GM21619 (cell line): ENCODE measurements at regions not wholly inside any gene's neighbourhood (a gene's known extent, or its start where the extent isn't known, plus 50 kb on each side); places are given as distances from the start of the nearest gene placed in this dataset.
A peak's percentile ranks its signal among the peaks of the same experiment; 100 is the strongest.
"Not testable (repeated sequence)": the region's sequence is repeated elsewhere in the genome, so short reads cannot be mapped to it uniquely, and the experiment has no call there.

ENCODE experiments used
- ATAC-seq: cut with Tn5 transposase; IDR thresholded peaks from one replicate; pipeline ENCODE4 v1.9.1; 2021; ENCODE audit not compliant: unreplicated experiment

- ATAC-seq = no peak
These were observed 986.0 kb downstream of the TSN start for GRCh38 chr2:122741403-122741802.

GRCh38 chr2:122743021-122743675 lies 987.7 kb downstream of the TSN start:
- no peak for ATAC-seq

- ATAC-seq = no peak
These were observed 990.2 kb downstream of the TSN start for GRCh38 chr2:122745603-122746002.

DNA sequence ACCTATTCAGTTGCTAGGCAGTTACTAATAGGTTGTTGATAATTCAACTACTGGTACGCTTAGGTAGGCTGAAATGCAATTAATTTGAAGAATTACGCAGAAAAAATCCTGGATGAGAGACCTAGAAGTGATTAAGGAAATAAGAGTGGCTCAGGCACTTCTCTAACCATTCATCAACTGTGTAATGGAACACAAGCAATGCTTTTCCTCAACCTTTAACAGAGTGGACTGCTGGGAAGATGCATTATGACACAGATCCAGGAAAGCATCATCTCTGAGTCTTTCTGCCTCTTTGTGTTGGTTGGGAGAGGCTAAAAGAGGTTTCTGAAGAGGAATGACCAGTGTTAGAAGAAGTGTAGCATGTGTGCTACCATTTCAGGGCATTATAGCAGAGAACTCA lies 992.2 kb downstream of the TSN start:
- no peak for ATAC-seq

DNA sequence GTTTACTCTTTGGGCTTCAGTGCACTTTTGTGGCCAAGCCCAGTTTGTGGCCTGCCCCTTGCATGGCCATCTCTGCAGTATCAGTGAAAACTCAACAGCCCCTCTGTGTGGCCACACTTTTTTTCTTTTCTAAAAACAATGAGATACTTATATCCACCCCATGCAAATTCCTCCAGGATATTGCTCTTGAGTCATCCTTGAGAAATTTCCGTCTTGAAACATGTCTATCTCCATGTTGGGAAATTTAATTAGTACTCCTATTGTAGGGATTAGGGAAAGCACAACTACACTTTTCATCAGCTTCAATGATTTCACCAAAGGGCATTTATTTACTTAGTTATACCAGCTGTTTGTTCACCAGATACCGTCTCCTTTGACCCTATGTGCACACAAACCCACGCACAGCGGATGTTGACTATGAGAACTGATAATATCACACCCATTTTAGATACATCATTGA lies 993.1 kb downstream of the TSN start:
- ATAC-seq = no peak

DNA sequence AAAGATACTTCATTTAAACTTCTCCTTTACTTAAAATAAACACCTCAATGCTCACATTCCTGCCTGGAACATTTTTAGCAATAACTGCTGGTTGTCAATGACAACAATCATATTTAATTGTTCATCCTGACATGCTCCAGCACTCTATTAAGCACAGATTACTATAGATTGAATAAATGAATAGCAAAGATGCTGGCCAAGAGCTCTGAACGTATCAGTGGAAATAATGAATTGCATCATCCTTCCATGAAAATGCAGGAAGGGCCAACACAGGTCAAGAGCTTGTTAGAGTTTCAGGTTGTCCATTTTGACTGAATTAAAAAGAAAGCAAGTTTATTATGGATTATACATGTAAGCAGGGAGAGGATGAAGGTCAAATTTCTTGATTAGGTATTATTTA lies 994.0 kb downstream of the TSN start:
- ATAC-seq = no peak

DNA sequence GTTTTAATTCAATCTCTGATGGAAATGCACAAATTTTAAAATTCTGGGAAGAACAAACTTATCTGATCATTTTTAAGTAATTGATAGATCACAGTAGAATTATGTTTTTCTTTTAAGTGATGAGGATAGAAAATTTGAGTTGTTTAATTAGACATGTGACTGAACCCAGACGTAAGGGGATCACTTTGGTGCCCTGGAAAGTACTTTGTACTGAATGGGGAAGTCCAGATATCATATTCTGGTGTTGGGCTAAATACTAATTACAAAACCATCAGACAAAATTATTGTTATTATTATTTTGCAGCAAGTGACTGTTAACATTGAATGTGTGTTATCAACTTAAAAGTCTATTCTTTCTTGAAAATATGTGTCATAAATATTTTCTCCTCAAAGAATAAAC lies 994.6 kb downstream of the TSN start:
- no peak for ATAC-seq

GRCh38 chr2:122750808-122751207 lies 995.4 kb downstream of the TSN start:
- no peak for ATAC-seq

DNA sequence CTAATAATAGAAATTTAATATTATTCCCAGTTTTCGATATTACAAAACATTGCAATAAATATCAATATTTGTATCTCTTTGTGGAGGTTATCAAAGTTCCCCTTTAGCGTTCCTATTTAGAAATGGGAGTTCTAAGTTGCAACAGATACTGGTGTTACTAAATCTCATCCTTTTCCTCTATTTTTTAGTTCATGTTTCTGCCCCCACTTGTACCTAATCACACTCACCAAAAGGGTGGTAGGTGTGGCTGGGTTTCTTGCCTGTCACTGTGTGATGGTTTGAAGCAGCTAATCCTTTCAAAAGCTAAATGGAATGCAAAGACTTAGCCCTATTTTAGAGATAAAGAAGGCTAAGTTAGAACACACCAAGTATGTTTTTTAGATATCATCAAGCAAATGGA lies 997.9 kb downstream of the TSN start:
- no peak for ATAC-seq

DNA sequence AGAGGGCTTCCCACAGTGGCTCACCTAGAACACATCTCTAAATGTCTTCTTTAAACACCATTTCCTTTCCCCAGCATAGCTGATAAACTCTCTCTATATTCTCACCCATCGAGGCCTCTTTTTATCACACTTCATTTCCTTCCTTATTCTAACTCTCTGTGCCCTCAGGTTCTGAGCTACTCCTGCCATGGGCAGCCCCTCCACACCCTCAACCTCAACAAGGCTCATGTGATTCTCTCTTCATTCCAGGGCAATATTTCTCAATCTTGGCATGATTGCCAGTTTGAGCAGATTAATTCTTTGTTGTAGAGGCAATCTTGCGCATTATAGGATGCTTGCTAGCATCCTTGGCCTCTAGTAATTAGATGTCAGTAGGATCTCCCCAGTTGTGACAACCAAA lies 999.1 kb downstream of the TSN start:
- no peak for ATAC-seq

DNA sequence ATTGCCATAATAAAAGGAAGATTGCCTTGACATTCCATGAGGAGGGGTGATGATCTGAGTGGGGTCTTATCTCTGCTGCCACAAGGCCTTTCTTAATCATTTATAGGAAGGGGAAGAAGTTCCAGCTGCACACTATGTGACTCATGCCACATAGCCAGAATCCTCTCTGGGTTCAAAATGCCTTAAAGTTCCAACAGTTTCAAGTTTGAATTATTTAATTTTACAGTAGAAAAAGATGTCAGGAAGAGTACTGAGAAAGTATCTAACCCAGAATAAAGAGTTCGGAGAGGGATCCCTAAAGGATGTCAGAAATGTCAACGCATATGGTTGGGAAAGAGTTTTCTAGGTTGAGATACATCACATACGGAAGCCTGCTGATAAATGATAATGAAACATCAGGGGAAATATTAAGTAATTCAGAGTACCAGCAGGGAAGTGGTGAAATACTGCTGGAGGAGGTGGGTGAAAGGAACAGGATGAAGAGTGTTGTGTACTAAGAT lies 999.9 kb downstream of the TSN start:
- no peak for ATAC-seq

DNA sequence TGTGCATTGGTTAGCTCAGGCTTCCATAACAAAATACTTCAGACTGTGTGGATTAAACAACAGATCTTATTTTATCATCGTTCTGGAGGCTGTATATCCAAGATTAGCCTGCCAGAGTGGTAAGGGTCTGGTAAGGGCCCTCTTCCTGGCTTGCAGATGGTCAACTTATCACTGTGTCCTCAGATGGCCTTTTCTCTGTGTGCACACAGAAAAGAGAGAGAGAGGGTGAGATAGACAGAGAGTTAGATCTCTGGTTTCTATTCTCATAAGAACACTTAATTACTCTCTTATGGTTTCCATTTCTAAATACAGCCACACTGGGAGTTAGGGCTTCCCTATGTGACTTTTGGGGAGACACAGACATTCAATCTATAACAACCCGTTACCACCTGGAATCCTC lies 1003.5 kb downstream of the TSN start:
- peak; percentile 60 for ATAC-seq

- no peak for ATAC-seq
These were observed 1008.6 kb downstream of the TSN start for GRCh38 chr2:122764014-122764413.

DNA sequence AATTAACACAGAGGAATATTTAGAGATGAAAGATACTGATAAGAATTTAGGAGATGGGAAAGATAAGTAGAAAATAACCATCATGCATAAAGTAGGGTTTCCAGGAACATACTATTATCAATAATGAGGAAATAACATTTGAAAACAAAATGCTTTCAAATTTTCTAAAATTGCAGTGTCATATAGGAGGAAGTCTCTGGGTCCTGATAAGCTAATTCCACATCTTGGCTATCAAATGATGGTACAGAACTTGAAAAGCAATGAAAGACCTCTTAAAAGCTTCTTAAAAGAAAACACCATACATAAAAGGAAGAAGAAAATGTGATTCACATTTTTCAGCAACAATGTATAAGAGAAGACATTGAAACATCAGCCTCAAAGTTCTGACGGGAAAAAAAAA lies 1024.8 kb downstream of the TSN start:
- no peak for ATAC-seq

GRCh38 chr2:122794100-122794499 lies 1038.6 kb downstream of the TSN start:
- ATAC-seq = no peak

- no peak for ATAC-seq
These were observed 1040.3 kb downstream of the TSN start for GRCh38 chr2:122795763-122796162.

DNA sequence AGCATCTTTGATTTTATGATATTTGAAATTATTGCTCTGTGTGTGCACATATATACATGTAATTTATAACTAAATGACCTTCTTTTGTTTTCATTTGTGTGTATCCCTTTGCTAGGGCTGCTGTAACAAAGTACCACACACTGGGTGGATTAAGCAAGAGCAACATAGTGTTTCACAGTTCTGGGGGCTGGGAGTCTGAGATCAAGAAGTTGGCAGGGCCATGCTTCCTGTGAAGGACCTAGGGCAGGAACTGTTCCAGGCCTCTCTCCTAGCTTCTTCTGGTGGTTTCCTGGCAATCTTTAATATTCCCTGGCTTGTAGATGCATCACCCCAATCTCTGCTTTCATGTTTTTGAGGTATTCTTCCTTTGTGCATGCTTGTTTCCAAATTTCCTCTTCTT lies 1043.9 kb downstream of the TSN start:
- ATAC-seq = no peak

- no peak for ATAC-seq
These were observed 1045.3 kb downstream of the TSN start for GRCh38 chr2:122800781-122801180.

GRCh38 chr2:122804494-122804893 lies 1049.0 kb downstream of the TSN start:
- ATAC-seq = no peak

DNA sequence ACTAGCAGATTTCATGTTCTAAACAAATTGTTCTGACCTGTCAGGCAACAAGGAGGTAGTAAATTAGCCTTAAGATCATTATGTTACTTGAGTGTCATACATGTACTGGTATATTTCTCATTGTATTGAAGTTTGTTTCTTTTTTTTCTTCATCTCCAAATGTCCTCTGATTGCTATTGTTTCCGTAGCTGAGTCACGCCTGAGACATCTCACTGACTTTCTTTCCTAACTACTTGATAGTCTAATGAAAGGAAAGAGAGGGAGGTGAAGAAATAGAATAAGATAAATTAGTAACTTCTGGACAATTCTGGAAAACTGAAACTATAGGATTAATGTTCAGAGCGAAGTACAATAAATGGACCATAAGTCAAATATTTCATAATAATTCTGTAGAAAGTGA lies 1049.9 kb downstream of the TSN start:
- ATAC-seq = no peak

- no peak for ATAC-seq
These were observed 1053.0 kb downstream of the TSN start for GRCh38 chr2:122808286-122808969.

GRCh38 chr2:122812214-122812613 lies 1056.8 kb downstream of the TSN start:
- not testable (repeated sequence) for ATAC-seq

DNA sequence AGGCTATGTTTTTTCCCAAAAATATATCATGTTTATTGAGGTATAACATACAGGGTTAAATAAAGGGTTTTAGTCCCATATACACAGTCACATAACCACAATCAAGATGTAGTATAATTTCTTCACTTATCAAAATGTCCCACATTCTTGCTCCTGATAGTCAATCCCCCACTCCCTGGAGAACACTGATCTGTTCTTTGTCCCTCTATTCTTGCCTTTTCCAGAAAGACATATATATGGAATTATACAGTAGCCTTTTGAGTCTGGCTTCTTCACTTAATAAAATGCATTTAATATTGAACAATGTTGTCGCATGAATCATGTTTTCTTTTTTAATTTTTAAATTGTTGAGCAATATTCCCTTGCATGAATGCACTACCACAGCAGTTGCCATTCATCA lies 1059.7 kb downstream of the TSN start:
- ATAC-seq = no peak
